ENCODE measurements at regions not wholly inside any gene's neighbourhood (a gene's known extent, or its start where the extent isn't known, plus 50 kb on each side); places are given as distances from the start of the nearest gene placed in this dataset.
A peak's percentile ranks its signal among the peaks of the same experiment; 100 is the strongest.

GRCh38 chr2:8538931-8539621, 142.8 kb upstream of the ID2 start:
- peak in 1 of 10 donors; percentile 57 for DNase-seq
- Mint-ChIP-seq H3K27ac (peak overlapping the region in 2 of 10 donors; percentile 6 to 21), H3K36me3 (no peaks in the 10 kb centered on the region), H3K4me1 (peaks cover 10 to 81% (median 25%) of the 10 kb centered on the region in 4 donors), H3K9me3 (no peaks in the 10 kb centered on the region), H3K27me3 (peaks cover 0 to 9% (median 7%) of the 10 kb centered on the region in 5 donors), H3K4me3 (no peak overlapping the region)
- POLR2A ChIA-PET: no interaction called here
- no peak for ATAC-seq

DNA sequence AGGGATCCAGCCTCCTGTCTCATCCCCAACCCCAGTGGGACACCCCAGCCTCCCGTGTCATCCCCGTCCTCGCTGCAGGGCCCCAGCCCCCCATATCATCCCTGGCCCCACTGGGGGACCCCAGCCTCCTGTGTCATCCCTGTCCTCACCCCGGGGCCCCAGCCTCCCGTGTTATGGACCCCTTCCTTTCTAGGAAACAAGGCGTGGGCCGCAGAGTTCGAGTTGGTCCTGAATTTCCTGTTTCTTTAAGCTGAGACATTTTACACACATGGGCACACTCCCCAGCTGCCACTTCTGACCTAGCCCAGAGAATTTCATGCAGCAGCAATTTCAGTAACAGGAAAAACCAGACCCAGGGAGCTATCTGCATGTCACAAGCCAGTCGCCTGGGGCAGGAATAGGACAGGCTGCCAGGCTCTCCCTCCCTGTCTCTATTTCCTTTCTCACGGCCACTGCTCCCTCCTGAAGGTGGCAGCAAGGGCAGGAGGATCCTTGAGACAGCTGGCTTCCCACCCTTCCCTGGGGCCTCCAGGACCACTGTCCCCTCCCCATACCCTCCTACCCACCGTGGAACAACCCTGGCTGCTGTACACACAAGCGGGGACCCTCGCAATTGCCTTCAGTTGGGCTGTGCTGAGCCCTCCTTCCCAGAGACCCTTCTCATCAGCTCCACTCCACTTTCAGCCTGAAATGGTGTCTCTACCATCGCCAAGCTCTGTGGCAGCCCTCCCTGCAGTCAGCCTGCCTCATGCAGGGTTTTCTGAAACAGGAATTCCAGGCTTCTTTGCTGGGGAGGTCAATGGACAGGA, 141.9 kb upstream of the ID2 start:
- POLR2A ChIA-PET: no interaction called here
- DNase-seq: peak in 1 of 10 donors; percentile 63
- H3K36me3 Mint-ChIP-seq: no peaks in the 10 kb centered on the region

DNA sequence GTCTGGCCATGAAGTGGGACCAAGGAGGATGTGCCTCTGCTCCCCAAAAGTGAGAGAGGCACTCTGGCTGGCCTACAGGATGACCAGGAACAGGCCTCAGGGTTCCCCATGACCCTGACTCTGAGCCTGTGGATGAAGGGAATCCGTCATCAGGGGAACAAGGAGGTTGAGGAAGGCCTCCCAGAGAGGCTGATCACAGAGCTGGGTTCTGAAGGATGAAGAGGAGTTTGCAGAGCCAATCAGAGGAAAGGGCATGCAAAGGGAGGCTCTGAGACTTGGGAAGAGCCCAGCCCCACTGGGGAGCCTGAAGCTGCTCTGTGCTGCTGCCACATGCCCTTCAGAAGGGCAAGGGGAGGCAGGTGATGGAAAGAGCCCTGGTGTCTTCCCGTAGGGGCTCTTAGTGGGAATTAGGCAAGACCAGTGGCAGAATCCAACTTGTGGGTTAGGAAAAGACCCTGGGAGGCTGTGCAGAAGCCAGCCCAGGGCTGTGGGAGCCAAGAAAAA, 141.3 kb upstream of the ID2 start:
- Mint-ChIP-seq H3K27me3 (peaks cover 0 to 9% (median 7%) of the 10 kb centered on the region in 5 donors), H3K27ac (peak overlapping the region in 2 of 10 donors; percentile 20 to 52), H3K4me1 (peaks cover 15 to 88% (median 38%) of the 10 kb centered on the region in 4 donors), H3K4me3 (no peak overlapping the region), H3K9me3 (no peaks in the 10 kb centered on the region), H3K36me3 (no peaks in the 10 kb centered on the region)
- POLR2A ChIA-PET: no interaction called here
- ATAC-seq (no peak), DNase-seq (peak in 1 of 10 donors; percentile 13)

More for the DNA sequence above, 141.9 kb upstream of the ID2 start:
- Mint-ChIP-seq H3K9me3 (no peaks in the 10 kb centered on the region), H3K4me1 (peaks cover 15 to 83% (median 32%) of the 10 kb centered on the region in 4 donors), H3K27me3 (peaks cover 0 to 9% (median 7%) of the 10 kb centered on the region in 5 donors), H3K27ac (peak overlapping the region in 2 of 10 donors; percentile 11 to 21), H3K4me3 (peak overlapping the region in 1 of 10 donors; percentile 22)
- no peak for ATAC-seq

DNA sequence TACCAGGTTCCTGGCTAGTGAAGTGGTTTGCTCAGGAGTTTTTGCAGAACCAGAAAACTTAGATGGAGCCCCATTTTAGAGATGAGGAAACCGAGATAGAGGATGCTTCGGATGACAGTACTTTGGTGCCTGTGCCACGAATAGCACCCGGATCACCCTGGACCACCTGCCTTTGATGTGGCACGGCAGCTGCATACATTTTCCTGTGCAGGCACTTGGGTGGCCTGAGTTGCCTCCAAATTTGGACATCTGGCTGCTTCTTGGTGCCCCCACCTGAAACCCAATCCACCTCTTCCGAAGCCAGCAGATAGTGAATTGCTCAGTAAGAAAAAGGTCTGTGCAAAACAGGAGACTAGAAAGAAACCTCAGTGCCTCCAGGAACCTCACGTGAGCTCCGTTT, 140.6 kb upstream of the ID2 start:
- H3K27me3 Mint-ChIP-seq: peaks cover 0 to 9% (median 7%) of the 10 kb centered on the region in 5 donors

GRCh38 chr2:8541636-8542035, 140.2 kb upstream of the ID2 start:
- POLR2A ChIA-PET: interaction anchor here (0.6 kb wide), 1 partner anchor 97 kb away, joined by 3 read pairs; no protein-coding TSS in a partner anchor
- Mint-ChIP-seq H3K27ac (peak overlapping the region in 3 of 10 donors; percentile 30 to 56 (median 38)), H3K27me3 (peaks cover 0 to 9% (median 7%) of the 10 kb centered on the region in 5 donors), H3K9me3 (no peaks in the 10 kb centered on the region), H3K4me1 (peaks cover 14 to 84% (median 40%) of the 10 kb centered on the region in 4 donors), H3K36me3 (no peaks in the 10 kb centered on the region), H3K4me3 (no peak overlapping the region)
- peak in 1 of 10 donors; percentile 32 for DNase-seq
- no peak for ATAC-seq

More for the DNA sequence above, 140.6 kb upstream of the ID2 start:
- no peak for ATAC-seq
- no peak for DNase-seq
- H3K4me3 Mint-ChIP-seq: no peak overlapping the region
- H3K4me1 Mint-ChIP-seq: peaks cover 13 to 84% (median 37%) of the 10 kb centered on the region in 4 donors
- H3K27ac Mint-ChIP-seq: peak overlapping the region in 2 of 10 donors; percentile 20 to 30
- POLR2A ChIA-PET: interaction anchor here (0.6 kb wide), 1 partner anchor 96 kb away, joined by 3 read pairs; no protein-coding TSS in a partner anchor
- H3K9me3 Mint-ChIP-seq: no peaks in the 10 kb centered on the region
- H3K36me3 Mint-ChIP-seq: no peaks in the 10 kb centered on the region

- peak in 1 of 10 donors; percentile 31 for DNase-seq
- Mint-ChIP-seq H3K4me3 (no peak overlapping the region), H3K27ac (peak overlapping the region in 2 of 10 donors; percentile 68 to 87), H3K9me3 (no peaks in the 10 kb centered on the region), H3K4me1 (peaks cover 21 to 87% (median 46%) of the 10 kb centered on the region in 4 donors), H3K36me3 (no peaks in the 10 kb centered on the region), H3K27me3 (peaks cover 0 to 14% (median 7%) of the 10 kb centered on the region in 5 donors)
- POLR2A ChIA-PET: interaction anchor here (0.7 kb wide), 1 partner anchor 87 kb away, joined by 3 read pairs; no protein-coding TSS in a partner anchor
- no peak for ATAC-seq
Observed at GRCh38 chr2:8542381-8543059, 139.3 kb upstream of the ID2 start.

GRCh38 chr2:8543060-8543382, 138.8 kb upstream of the ID2 start:
- Mint-ChIP-seq H3K4me3 (peak overlapping the region in 2 of 10 donors; percentile 71 to 82), H3K27ac (peak overlapping the region in 2 of 10 donors; percentile 68 to 87), H3K27me3 (peaks cover 0 to 19% (median 7%) of the 10 kb centered on the region in 5 donors), H3K9me3 (no peaks in the 10 kb centered on the region), H3K36me3 (no peaks in the 10 kb centered on the region), H3K4me1 (peaks cover 26 to 90% (median 49%) of the 10 kb centered on the region in 4 donors)
- DNase-seq (peak in 1 of 10 donors; percentile 37), ATAC-seq (no peak)
- POLR2A ChIA-PET: interaction anchor here (0.7 kb wide), 1 partner anchor 87 kb away, joined by 3 read pairs; no protein-coding TSS in a partner anchor

GRCh38 chr2:8543383-8544170, 138.3 kb upstream of the ID2 start:
- peaks cover 27 to 86% (median 50%) of the 10 kb centered on the region in 4 donors for H3K4me1 Mint-ChIP-seq
- H3K27ac Mint-ChIP-seq: peak overlapping the region in 7 of 10 donors; percentile 31 to 92 (median 82)
- no peak for ATAC-seq
- peak in 3 of 10 donors; percentile 15 to 53 (median 31) for DNase-seq
- peaks cover 0 to 20% (median 7%) of the 10 kb centered on the region in 5 donors for H3K27me3 Mint-ChIP-seq
- H3K36me3 Mint-ChIP-seq: no peaks in the 10 kb centered on the region
- H3K9me3 Mint-ChIP-seq: no peaks in the 10 kb centered on the region
- H3K4me3 Mint-ChIP-seq: peak overlapping the region in 6 of 10 donors; percentile 16 to 82 (median 45)
- POLR2A ChIA-PET: interaction anchor here (0.7 to 1.3 kb wide), 3 partner anchors 19 to 138 kb away, joined by 3 read pairs; partner anchors contain the start of gene ID2

- peak overlapping the region in 7 of 10 donors; percentile 28 to 92 (median 74) for H3K27ac Mint-ChIP-seq
- peaks cover 0 to 20% (median 7%) of the 10 kb centered on the region in 5 donors for H3K27me3 Mint-ChIP-seq
- H3K36me3 Mint-ChIP-seq: no peaks in the 10 kb centered on the region
- H3K4me3 Mint-ChIP-seq: peak overlapping the region in 4 of 10 donors; percentile 34 to 71 (median 44)
- DNase-seq (peak in 1 of 10 donors; percentile 10), ATAC-seq (no peak)
- no peaks in the 10 kb centered on the region for H3K9me3 Mint-ChIP-seq
- POLR2A ChIA-PET: interaction anchor here (0.7 to 1.3 kb wide), 3 partner anchors 19 to 138 kb away, joined by 3 read pairs; partner anchors contain the start of gene ID2
- peaks cover 31 to 82% (median 50%) of the 10 kb centered on the region in 4 donors for H3K4me1 Mint-ChIP-seq
Observed at GRCh38 chr2:8544171-8544785, 137.6 kb upstream of the ID2 start.

GRCh38 chr2:8544786-8545694, 136.8 kb upstream of the ID2 start:
- Mint-ChIP-seq H3K27me3 (peaks cover 0 to 15% (median 4%) of the 10 kb centered on the region in 5 donors), H3K4me3 (peak overlapping the region in 8 of 10 donors; percentile 4 to 42 (median 35)), H3K4me1 (peaks cover 30 to 75% (median 44%) of the 10 kb centered on the region in 4 donors), H3K27ac (peak overlapping the region in 6 of 10 donors; percentile 22 to 86 (median 54)), H3K36me3 (no peaks in the 10 kb centered on the region), H3K9me3 (no peaks in the 10 kb centered on the region)
- DNase-seq: peak; percentile 24 to 73 (median 42)
- peak; percentile 91 to 97 for ATAC-seq
- POLR2A ChIA-PET: interaction anchor here (0.6 to 1.2 kb wide), 4 partner anchors 29 to 1341 kb away, joined by 3 read pairs; partner anchors contain the start of gene ID2
